NCI-H524 treated with DMSO at 0.1 percent for 48 hours (cell line): ENCODE measurements at regions not wholly inside any gene's neighbourhood (a gene's known extent, or its start where the extent isn't known, plus 50 kb on each side); places are given as distances from the start of the nearest gene placed in this dataset.
"Not testable (repeated sequence)": the region's sequence is repeated elsewhere in the genome, so short reads cannot be mapped to it uniquely, and the experiment has no call there.

Experiments used
- DNase-seq: peaks from one replicate; lab custom pipeline; 2025; lab: John Stamatoyannopoulos, UW

GRCh38 chr11:25766332-25767015 is 565.5 kb upstream of the ANO3 start:
- no peak for DNase-seq

DNA sequence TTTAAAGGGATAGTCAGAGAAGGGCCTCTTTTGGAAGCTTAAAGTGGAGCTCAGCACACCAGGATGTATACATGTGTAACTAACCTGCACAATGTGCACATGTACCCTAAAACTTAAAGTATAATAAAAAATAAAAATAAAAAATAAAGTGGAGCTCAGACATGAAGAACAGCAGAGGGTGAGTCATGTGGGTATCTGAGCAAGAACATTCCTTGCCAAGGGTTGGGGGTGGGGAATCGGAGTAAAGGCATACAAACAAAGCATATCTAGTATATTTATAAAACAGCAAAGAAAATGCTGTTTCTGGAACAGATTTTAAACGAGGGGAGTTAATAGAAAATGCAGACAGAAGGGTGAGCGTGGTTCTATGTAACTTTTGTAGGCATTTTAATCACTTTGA is 562.6 kb upstream of the ANO3 start:
- no peak for DNase-seq

DNA sequence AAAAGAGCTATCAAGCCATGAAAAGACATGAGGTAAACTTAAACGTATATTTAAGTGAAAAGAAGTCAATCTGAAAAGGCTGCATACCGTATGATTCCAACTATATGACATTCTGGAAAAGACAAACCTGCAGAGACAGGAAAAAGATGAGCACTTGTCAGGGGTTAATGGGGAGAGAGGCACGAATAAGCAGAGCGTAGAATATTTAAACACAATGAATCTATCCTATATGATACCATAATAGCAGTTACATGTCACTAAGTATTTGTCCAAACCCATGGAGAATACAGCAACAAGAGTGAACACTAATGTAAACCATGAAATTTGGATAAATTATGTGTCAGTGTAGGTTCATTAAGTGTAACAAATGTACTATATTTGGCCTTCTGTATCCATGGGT is 560.3 kb upstream of the ANO3 start:
- no peak for DNase-seq

- DNase-seq = no peak
These were observed 556.3 kb upstream of the ANO3 start for GRCh38 chr11:25775603-25776002.

GRCh38 chr11:25776238-25776637 is 555.7 kb upstream of the ANO3 start:
- no peak for DNase-seq

- DNase-seq = no peak
These were observed 554.6 kb upstream of the ANO3 start for GRCh38 chr11:25777343-25777742.

DNA sequence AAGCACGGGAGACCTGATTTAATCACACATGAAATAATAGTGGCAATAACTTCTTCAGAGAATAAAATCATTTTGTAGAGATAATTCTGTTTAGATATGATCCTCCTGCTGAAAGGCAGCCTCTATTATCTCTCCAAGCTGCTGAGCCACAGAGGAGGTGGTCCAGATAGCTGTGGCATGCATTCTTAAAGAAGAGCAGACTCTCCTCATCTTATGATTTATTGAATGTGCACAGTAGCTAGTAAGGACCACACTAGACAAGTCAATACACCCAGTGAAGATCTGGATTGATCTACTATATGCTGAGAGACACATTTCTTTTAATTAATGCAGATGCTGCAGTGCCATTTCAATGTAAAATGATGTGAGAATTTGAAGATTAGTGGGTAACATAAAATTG is 552.9 kb upstream of the ANO3 start:
- no peak for DNase-seq

DNA sequence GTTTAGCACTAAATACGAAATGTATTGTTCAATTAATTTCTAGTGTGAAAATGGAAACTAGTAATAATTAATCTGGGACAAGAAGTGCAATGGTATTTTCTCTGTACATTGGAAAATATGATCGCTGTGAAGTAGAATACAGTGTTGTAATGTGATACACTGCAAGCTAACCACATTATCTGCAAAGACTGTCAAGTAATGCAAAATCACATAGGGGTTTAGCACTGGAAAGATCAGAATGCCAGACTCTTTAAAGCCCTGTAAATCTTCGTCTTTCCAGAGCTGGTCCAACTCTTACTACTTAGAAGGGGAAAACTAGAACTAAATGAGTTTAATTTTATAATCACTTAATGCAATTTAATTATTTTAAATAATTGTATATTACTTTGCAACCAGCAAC is 544.5 kb upstream of the ANO3 start:
- no peak for DNase-seq

DNA sequence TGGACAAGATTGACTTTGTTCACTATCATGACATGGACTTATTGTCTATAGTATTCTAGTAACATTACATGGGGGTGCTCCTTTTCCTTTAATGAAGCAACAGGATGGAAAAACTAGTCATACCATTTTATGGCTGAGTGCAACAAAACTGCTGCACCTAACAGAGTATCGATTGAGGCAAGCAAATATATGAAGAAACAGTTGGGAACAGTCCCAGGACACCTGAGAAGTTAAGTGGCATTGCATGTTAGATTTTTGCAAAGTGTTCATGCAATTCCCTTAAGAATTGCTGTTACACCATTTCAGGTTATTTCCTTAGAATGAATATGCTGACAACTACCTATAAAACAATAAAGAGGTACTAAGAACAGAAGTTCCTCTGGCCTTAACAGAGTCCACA is 541.5 kb upstream of the ANO3 start:
- DNase-seq = no peak

- no peak for DNase-seq
These were observed 538.3 kb upstream of the ANO3 start for GRCh38 chr11:25793637-25794036.

GRCh38 chr11:25794804-25795203 is 537.1 kb upstream of the ANO3 start:
- no peak for DNase-seq

- DNase-seq = no peak
These were observed 515.5 kb upstream of the ANO3 start for GRCh38 chr11:25816411-25816810.

- no peak for DNase-seq
These were observed 507.2 kb upstream of the ANO3 start for GRCh38 chr11:25824688-25825087.

DNA sequence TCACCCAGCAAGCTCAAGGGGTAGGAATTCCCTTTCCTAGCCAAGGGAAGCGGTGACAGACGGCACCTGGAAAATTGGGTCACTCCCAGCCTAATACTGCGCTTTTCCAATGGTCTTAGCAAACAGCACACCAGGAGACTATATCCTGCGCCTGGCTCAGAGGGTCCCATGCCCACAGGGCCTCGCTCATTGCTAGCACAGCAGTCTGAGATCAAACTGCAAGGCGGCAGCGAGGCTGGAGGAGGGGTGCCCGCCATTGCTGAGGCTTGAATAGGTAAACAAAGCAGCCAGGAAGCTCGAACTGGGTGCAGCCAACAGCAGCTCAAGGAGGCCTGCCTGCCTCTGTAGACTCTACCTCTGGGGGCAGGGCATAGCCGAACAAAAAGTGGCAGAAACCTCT is 500.4 kb upstream of the ANO3 start:
- DNase-seq = not testable (repeated sequence)

DNA sequence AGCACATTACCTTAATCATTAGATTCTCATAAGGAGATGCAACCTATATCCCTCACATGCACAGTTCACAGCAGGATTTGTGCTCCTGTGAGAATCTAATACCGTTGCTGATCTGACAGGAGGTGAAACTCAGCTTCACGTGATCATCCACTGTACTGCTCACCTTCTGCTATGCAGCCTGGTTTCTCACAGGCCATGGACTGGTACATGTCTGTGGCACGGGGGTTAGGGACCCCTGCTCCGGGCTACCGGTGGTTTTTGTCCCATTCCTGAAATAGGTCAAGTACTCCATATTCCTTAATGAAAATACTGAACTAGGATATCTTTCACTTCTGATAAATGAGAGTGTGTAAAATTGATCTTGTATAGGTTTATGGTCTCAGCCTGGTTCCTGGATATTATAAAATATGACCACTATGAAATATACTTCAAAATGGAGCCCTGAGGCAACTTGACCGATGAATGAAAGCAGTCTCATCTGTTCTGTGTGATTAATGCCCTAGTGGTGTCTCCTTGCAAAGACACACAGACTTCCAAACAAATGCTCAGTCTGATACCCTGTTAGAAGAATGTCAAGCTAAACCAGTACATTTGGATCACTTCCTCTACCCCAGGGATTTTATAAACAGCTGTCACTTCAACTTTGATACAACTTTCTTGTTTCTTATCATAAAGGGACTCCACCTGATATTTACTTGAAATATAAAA is 492.9 kb upstream of the ANO3 start:
- no peak for DNase-seq

- DNase-seq = no peak
These were observed 487.1 kb upstream of the ANO3 start for GRCh38 chr11:25844811-25845210.

DNA sequence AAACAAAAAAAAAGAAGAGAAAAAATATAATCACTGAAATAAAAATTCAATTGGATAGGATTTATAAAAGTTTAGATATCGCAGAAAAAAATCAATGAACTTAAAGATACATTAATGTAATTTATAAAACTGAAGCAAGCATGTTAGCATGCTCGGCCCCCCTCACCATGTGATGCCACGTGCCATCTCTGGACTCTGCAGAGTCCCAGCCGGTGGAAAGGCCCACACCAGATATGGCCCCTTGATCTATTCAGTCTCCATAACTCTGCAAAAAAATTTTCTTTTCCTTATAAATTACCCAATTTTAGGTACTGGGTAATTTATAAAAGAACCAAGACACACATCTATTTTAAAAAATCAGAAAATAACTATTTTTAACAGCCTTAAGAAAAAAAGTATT is 476.0 kb upstream of the ANO3 start:
- DNase-seq = no peak

- DNase-seq = no peak
These were observed 472.2 kb upstream of the ANO3 start for GRCh38 chr11:25859776-25860175.

GRCh38 chr11:25860677-25861450 is 471.1 kb upstream of the ANO3 start:
- DNase-seq = no peak

GRCh38 chr11:25862159-25862558 is 469.8 kb upstream of the ANO3 start:
- no peak for DNase-seq

DNA sequence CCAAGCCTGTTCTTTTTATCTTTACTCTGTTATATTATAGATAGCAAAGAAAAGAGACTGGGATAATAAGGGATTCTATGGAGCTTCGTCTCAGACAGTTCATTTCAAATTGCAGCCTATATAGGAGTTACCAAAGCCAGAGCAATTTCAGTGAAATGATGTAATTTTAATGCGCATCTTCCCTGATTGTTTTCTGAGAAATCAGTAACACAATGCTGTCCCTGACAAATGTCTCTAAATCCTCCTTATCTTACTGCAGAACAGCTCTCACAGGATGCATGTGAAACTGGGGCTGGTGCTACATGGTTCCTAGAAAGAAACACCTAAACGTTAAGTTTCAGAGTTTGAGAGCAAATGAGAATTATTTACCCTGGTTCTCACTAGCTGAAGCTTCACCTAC is 467.9 kb upstream of the ANO3 start:
- no peak for DNase-seq

GRCh38 chr11:25876456-25876965 is 455.4 kb upstream of the ANO3 start:
- DNase-seq = no peak

- DNase-seq = no peak
These were observed 445.9 kb upstream of the ANO3 start for GRCh38 chr11:25886036-25886435.
